Effector CD4-positive, alpha-beta T cell (primary cell): ENCODE measurements at regions not wholly inside any gene's neighbourhood (a gene's known extent, or its start where the extent isn't known, plus 50 kb on each side); places are given as distances from the start of the nearest gene placed in this dataset.
"Not testable (repeated sequence)": the region's sequence is repeated elsewhere in the genome, so short reads cannot be mapped to it uniquely, and the experiment has no call there.

Source experiments
- DNase-seq: peaks from one replicate; pipeline ENCODE4 v3.0.0-alpha.2; 2020

GRCh38 chr10:124179308-124180043, 86.1 kb upstream of the CHST15 start:
- no peak for DNase-seq

GRCh38 chr10:124177180-124177518, 83.8 kb upstream of the CHST15 start:
- no peak for DNase-seq

- DNase-seq = no peak
Measured at GRCh38 chr10:124176349-124177179, 83.2 kb upstream of the CHST15 start.

- no peak for DNase-seq
Measured at GRCh38 chr10:124175701-124176348, 82.4 kb upstream of the CHST15 start.

GRCh38 chr10:124174673-124175645, 81.6 kb upstream of the CHST15 start:
- no peak for DNase-seq

GRCh38 chr10:124174071-124174566, 80.7 kb upstream of the CHST15 start:
- no peak for DNase-seq

- DNase-seq = no peak
Measured at GRCh38 chr10:124173298-124173900, 80.0 kb upstream of the CHST15 start.

DNA sequence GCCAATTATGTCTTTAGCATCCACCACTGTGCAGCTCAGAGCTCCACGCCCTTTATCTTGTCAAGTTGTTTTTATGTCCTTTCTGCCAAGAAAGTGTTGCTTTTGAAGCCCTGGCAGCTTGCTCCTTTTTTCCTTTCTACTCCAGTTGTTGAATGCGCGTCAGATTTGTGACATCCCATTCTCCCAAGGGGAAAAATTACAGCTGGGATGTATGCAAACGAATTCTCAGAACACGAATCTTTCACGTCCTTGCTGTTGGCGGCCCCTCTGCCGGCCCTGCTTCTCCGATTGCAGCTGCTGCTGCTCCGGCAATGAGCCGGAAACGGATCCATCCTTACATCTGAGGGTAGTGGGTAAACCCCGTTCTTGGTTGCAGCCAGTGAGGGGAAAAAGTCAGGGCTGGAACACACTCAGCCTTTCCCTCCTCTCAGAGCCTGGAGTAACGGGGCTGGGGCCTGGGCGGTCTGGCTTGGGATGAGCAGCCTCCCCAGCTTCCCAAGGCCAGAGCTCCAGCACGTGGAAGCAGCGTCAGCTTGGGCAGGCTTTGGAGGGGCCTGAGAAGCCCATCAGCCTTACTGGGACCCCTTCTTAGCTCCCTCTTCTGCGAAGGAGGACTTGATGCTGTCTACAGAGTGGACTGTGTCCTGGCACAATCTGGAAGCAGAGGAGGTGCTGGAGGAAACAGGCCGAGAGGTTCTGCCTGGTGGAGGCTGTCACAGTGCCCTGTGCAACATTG, 79.0 kb upstream of the CHST15 start:
- no peak for DNase-seq

- DNase-seq = no peak
Measured at GRCh38 chr10:124171561-124171960, 78.2 kb upstream of the CHST15 start.

DNA sequence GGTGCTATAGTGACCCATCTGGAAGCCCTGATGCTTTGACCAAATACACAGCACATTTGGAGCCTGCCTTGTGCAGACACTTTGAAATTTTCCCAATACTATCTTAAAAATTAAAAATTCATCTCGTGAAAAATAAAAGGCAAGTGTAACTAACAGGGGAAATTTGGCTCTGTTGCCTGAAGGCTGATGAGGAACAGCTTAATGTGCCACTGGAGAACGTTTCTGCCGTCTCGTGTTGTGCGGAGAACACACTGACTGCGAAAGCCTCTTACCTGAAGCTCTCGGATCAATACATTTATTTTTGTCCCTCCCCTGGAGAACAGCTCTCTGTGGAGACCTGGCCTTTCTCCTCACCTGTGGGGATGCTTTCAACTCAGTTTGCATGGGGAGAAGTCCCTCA, 77.2 kb upstream of the CHST15 start:
- DNase-seq = no peak

DNA sequence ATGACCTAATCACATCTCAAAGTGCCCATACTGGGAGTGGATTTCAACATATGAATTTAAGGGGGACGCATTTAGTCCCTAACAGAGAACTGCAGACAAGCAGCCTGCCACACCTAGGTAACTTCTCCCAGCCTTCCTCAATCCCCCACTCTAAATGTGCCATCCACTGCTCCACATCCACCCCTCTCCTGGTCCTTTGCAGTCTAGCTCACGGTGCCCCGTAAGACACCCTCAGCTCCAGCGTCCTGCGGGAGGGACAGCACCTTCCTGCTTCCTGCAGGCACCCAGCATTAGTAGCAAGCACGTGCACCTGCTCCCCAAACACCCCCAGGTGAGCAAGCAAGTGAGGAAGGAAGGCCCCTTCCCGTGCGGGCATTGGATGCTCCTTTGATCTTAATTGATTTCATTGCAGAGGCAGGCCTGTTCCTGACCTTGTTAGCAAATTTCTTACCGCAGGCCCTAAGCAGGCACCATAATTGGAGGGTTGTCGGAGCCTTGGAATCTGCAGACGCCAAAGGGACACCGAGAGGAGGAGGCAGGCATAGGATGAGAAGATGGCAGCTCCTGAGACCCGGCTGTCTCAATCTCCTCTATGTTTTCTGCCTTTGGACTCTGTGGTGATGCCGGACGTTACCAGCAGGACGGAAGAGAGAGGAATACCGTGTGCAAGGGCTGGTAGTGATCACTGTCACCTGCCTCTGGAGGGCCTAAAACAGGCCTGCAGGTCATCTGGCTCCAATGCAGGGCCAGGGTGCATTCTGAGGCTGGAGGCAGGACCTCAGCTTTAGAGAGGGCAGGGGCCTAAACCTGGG, 75.8 kb upstream of the CHST15 start:
- no peak for DNase-seq

DNA sequence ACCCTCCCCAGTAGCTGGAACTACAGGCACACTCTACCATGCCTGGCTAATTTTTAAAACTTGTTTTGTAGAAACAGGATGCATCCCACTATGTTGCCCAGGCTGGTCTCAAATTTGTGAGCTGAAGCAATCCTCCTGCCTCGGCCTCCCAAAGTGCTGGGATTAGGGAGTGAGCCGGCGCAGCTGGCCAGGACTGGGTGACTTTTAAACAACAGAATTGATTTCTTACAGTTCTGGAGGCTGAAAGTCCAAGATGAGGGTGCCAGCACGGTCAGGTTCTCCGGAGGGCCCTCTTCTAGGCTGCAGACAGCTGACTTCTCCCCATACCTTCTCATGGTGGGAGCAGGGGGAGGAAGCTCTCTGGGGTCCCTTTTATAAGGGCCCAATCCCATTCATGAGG, 75.2 kb upstream of the CHST15 start:
- DNase-seq = no peak

GRCh38 chr10:124167925-124168324, 74.5 kb upstream of the CHST15 start:
- not testable (repeated sequence) for DNase-seq

DNA sequence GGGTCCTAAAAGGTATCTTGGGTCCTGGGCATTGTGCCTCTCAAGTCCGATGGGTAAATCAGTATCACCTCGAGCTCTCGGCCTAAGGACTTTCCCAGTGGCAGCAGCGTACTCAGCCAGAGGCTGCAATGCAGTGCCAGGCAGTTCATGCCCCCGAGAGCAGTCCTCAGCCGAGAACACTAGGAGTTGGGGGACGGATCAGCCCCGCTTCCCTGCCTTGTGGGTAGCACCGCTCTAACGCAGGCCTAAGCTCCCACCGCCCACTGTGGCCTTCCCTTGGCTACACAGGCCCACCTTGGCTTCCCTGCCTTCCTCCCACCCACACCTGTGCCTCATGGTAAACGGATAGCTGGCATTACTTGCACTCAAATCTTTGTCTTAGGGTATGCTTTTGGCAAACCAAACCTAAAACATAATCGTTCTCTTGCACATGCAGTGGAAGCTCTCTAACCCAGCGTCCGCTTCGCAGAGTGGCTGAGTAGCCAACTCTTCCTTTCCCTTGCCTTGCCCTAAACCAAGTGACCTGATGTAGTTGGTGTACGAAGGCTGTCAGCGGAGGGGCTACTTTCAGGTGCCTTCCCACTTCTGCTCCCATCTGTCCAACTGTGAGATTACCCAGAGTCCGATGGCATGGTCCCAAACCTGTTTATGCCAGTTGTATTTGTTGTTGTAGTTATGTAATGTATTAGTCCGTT, 73.2 kb upstream of the CHST15 start:
- no peak for DNase-seq

DNA sequence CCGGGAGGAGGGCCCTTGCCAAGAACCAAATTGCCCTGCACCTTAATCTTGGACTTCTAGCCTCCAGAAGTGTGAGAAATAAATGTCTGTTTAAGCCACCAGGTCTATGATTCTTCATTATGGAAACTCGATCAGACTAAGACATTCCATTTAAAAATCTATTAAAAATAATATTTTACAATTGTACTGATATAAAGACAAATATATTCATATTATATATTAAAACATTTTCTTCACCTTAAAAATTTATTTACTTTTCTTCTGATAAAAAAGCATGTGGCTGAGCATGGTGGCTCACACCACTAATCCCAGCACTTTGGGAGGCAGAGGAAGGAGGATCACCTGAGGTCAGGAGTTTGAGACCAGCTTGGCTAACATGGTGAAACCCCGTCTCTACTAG, 72.4 kb upstream of the CHST15 start:
- no peak for DNase-seq

DNA sequence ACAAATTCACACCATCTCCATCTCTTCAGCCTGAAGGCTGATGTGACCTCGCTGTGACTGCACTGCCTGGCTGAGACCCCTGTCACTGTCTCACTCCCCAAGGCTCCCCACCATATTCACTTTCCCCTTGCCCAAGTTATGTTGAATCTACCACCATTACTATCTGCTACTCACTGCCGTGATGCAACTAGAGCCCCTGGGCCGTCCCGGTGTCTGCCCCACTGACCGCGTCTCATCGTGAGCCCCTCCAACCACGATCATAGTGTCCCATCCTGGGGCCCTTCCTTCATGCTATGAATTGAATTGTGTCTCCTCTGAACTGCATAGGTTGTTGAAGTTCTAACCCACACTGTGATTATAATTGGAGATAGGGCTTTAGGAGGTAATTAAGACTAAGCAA, 71.9 kb upstream of the CHST15 start:
- no peak for DNase-seq

DNA sequence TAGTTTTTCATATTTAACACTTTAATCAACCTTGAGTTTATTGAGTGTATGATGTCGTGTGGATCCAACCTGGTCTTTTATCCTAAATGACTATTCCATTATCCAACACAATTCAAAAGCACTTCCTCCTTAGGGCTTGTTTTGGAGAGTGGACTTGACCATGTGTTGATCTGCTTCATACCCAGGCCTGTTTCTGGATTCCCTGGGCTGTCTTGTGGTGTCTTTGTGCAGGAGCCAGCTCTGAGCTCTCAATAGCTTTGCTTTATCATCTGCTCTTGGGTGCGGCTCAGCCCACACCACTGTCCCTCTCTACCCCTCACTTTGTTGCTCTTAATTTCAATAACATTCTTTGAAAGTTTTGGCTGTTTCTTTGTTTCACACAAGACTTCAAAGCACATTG, 70.9 kb upstream of the CHST15 start:
- DNase-seq = no peak

DNA sequence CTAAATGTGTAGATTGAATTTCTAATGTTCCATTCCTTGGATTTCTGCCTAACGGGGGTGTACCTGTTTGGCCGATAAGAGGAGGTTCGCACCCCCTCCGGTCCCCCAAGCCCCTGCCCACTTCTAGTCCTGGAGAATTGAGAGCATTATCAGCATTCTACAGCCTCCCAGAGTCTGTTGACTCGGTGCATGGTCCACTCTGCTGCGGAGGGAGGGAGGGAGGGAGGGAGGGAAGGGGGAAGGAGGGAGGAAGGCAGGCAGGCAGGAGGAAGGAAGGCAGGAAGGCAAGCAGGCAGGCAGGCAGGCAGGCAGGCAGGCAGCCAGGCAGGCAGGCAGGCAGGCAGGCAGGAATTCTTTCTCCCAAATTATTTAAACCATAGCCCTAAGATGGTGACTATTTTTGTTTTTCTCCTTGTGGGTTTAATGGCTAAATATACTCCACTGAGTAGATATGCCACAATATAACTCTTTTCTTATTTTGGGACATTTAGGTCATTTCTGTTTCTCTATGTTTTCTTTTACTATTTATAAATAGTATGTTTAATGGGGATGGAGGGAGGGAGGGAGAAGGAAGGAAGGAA, 69.5 kb upstream of the CHST15 start:
- no peak for DNase-seq

DNA sequence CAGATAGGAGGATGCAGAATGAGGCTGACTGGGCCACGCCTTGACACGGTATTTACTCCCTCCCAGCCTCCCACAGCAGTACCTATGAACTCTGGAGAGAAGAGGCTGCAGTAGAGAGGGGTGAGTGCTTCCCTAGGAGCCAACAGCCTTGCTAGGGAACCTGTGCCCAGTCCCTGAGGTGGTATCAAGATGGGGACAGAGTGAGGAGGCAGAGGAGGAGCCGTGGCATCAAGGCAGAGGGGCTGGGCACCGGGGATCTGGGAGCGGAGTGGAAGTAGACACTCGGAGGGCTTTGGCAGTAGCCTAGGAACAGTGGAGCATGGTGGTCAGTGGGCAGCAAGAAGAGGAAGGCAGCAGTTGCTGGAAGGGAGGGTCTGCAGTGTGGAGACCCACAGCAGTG, 68.7 kb upstream of the CHST15 start:
- DNase-seq = no peak
